VCaP (cell line): ENCODE measurements at regions not wholly inside any gene's neighbourhood (a gene's known extent, or its start where the extent isn't known, plus 50 kb on each side); places are given as distances from the start of the nearest gene placed in this dataset.

Experiments
- H3K27ac ChIP-seq: fragments of 450-650 bp; 2 replicates; pipeline ENCODE4 v1.5.1; 2017
- CTCF ChIP-seq: fragments of 450-650 bp; conservative IDR thresholded peaks from 2 replicates; pipeline ENCODE4 v1.5.1; 2017; ENCODE audit warnings: mild to moderate bottlenecking, moderate library complexity

GRCh38 chr1:193543259-193543658, 356.8 kb upstream of the B3GALT2 start:
- no peak for TF ChIP-seq CTCF
- H3K27ac ChIP-seq: no peak overlapping the region

GRCh38 chr1:193542690-193543089, 356.3 kb upstream of the B3GALT2 start:
- TF ChIP-seq CTCF: no peak
- H3K27ac ChIP-seq: no peak overlapping the region

- no peak overlapping the region for H3K27ac ChIP-seq
- no peak for TF ChIP-seq CTCF
Measured at GRCh38 chr1:193540511-193540910, 354.1 kb upstream of the B3GALT2 start.

- no peak overlapping the region for H3K27ac ChIP-seq
- TF ChIP-seq CTCF: no peak
Measured at GRCh38 chr1:193539731-193540459, 353.5 kb upstream of the B3GALT2 start.

GRCh38 chr1:193538680-193539079, 352.3 kb upstream of the B3GALT2 start:
- TF ChIP-seq CTCF: no peak
- H3K27ac ChIP-seq: no peak overlapping the region

GRCh38 chr1:193538003-193538354, 351.6 kb upstream of the B3GALT2 start:
- H3K27ac ChIP-seq: no peak overlapping the region
- TF ChIP-seq CTCF: no peak

GRCh38 chr1:193537266-193538002, 351.0 kb upstream of the B3GALT2 start:
- no peak for TF ChIP-seq CTCF
- H3K27ac ChIP-seq: no peak overlapping the region
